ENCODE measurements at regions not wholly inside any gene's neighbourhood (a gene's known extent, or its start where the extent isn't known, plus 50 kb on each side); places are given as distances from the start of the nearest gene placed in this dataset.

GRCh38 chr1:73593364-73593763, 604.6 kb downstream of the LRRIQ3 start:
- WGBS (ENCODE audit: extremely low coverage, insufficient coverage, low lambda C conversion rate): no CpG with 5 or more reads among the region's 3 CpGs
- peak; percentile 77 for DNase-seq

GRCh38 chr1:73587080-73587479, 610.9 kb downstream of the LRRIQ3 start:
- H2BK120ac ChIP-seq (ENCODE audit: low read depth, low read length): no peak overlapping the region
- no peak for DNase-seq
- no peak overlapping the region for H4K8ac ChIP-seq (ENCODE audit: low read depth, low read length)
- no peak overlapping the region for H4K5ac ChIP-seq (ENCODE audit: low read length)
- no peak overlapping the region for H3K18ac ChIP-seq (ENCODE audit: low read length)
- no peaks in the 10 kb centered on the region for H3K79me1 ChIP-seq (ENCODE audit: low read length)
- H3K56ac ChIP-seq (ENCODE audit: low read length): no peak overlapping the region
- H3K9ac ChIP-seq (ENCODE audit: low read length): no peak overlapping the region
- no peak overlapping the region for H3K4me3 ChIP-seq (ENCODE audit: low read length)
- no peaks in the 10 kb centered on the region for H3K36me3 ChIP-seq (ENCODE audit: control insufficient read depth, insufficient read depth, low read length)
- no peaks in the 10 kb centered on the region for H3K4me1 ChIP-seq (ENCODE audit: control insufficient read depth, low read depth, low read length)
- no peak overlapping the region for H2BK5ac ChIP-seq (ENCODE audit: low read length)
- H3K4ac ChIP-seq (ENCODE audit: low read depth, low read length): no peak overlapping the region
- no peak overlapping the region for H3K23ac ChIP-seq (ENCODE audit: low read length)
- H2AK5ac ChIP-seq (ENCODE audit: low read length): no peak overlapping the region
- H3K27ac ChIP-seq (ENCODE audit: low read depth, low read length): no peak overlapping the region
- WGBS (ENCODE audit: extremely low coverage, insufficient coverage, low lambda C conversion rate): no CpG with 5 or more reads among the region's 1 CpG
- H3K79me2 ChIP-seq (ENCODE audit: control insufficient read depth, insufficient read depth, low read length): no peaks in the 10 kb centered on the region
- no peaks in the 10 kb centered on the region for H3K27me3 ChIP-seq (ENCODE audit: insufficient read depth, low read length, poor library complexity)
- H3K4me2 ChIP-seq (ENCODE audit: low read length): no peak overlapping the region
- no peak overlapping the region for H2BK15ac ChIP-seq (replicated peaks; ENCODE audit: low read depth)

More at GRCh38 chr1:73593364-73593763, 604.6 kb downstream of the LRRIQ3 start:
- Histone ChIP-seq H3K4me1 (ENCODE audit: control insufficient read depth, low read depth, low read length) (no peaks in the 10 kb centered on the region), H4K8ac (ENCODE audit: low read depth, low read length) (no peak overlapping the region), H3K9ac (ENCODE audit: low read length) (no peak overlapping the region), H3K23ac (ENCODE audit: low read length) (no peak overlapping the region), H2AK5ac (ENCODE audit: low read length) (no peak overlapping the region), H2BK15ac (replicated peaks; ENCODE audit: low read depth) (no peak overlapping the region), H4K5ac (ENCODE audit: low read length) (no peak overlapping the region), H2BK5ac (ENCODE audit: low read length) (no peak overlapping the region), H3K27me3 (ENCODE audit: insufficient read depth, low read length, poor library complexity) (no peaks in the 10 kb centered on the region), H3K79me1 (ENCODE audit: low read length) (no peaks in the 10 kb centered on the region), H3K36me3 (ENCODE audit: control insufficient read depth, insufficient read depth, low read length) (no peaks in the 10 kb centered on the region), H3K27ac (ENCODE audit: low read depth, low read length) (no peak overlapping the region), H3K79me2 (ENCODE audit: control insufficient read depth, insufficient read depth, low read length) (no peaks in the 10 kb centered on the region), H3K4me2 (ENCODE audit: low read length) (no peak overlapping the region), H3K4ac (ENCODE audit: low read depth, low read length) (no peak overlapping the region), H3K56ac (ENCODE audit: low read length) (no peak overlapping the region), H3K18ac (ENCODE audit: low read length) (no peak overlapping the region), H2BK120ac (ENCODE audit: low read depth, low read length) (no peak overlapping the region), H3K4me3 (ENCODE audit: low read length) (no peak overlapping the region)

- Histone ChIP-seq H3K79me1 (ENCODE audit: low read length) (no peaks in the 10 kb centered on the region), H2BK15ac (replicated peaks; ENCODE audit: low read depth) (no peak overlapping the region), H3K79me2 (ENCODE audit: control insufficient read depth, insufficient read depth, low read length) (no peaks in the 10 kb centered on the region), H3K4me1 (ENCODE audit: control insufficient read depth, low read depth, low read length) (no peaks in the 10 kb centered on the region), H3K36me3 (ENCODE audit: control insufficient read depth, insufficient read depth, low read length) (no peaks in the 10 kb centered on the region), H3K4me3 (ENCODE audit: low read length) (no peak overlapping the region), H3K4ac (ENCODE audit: low read depth, low read length) (no peak overlapping the region), H3K27ac (ENCODE audit: low read depth, low read length) (no peak overlapping the region), H4K8ac (ENCODE audit: low read depth, low read length) (no peak overlapping the region), H4K5ac (ENCODE audit: low read length) (no peak overlapping the region), H3K23ac (ENCODE audit: low read length) (no peak overlapping the region), H3K9ac (ENCODE audit: low read length) (no peak overlapping the region), H2BK120ac (ENCODE audit: low read depth, low read length) (no peak overlapping the region), H3K4me2 (ENCODE audit: low read length) (no peak overlapping the region), H2BK5ac (ENCODE audit: low read length) (no peak overlapping the region), H2AK5ac (ENCODE audit: low read length) (no peak overlapping the region), H3K27me3 (ENCODE audit: insufficient read depth, low read length, poor library complexity) (no peaks in the 10 kb centered on the region), H3K18ac (ENCODE audit: low read length) (no peak overlapping the region), H3K56ac (ENCODE audit: low read length) (no peak overlapping the region)
- no peak for DNase-seq
- no CpG with 5 or more reads among the region's 1 CpG for WGBS (ENCODE audit: extremely low coverage, insufficient coverage, low lambda C conversion rate)
Measured at GRCh38 chr1:73577206-73577605, 620.8 kb downstream of the LRRIQ3 start.

- no peaks in the 10 kb centered on the region for H3K4me1 ChIP-seq (ENCODE audit: control insufficient read depth, low read depth, low read length)
- no peak overlapping the region for H4K5ac ChIP-seq (ENCODE audit: low read length)
- H3K27me3 ChIP-seq (ENCODE audit: insufficient read depth, low read length, poor library complexity): no peaks in the 10 kb centered on the region
- H3K4me3 ChIP-seq (ENCODE audit: low read length): no peak overlapping the region
- no peaks in the 10 kb centered on the region for H3K36me3 ChIP-seq (ENCODE audit: control insufficient read depth, insufficient read depth, low read length)
- no peak overlapping the region for H2AK5ac ChIP-seq (ENCODE audit: low read length)
- no peak overlapping the region for H3K4me2 ChIP-seq (ENCODE audit: low read length)
- H3K23ac ChIP-seq (ENCODE audit: low read length): no peak overlapping the region
- no peak overlapping the region for H2BK5ac ChIP-seq (ENCODE audit: low read length)
- no peak overlapping the region for H3K18ac ChIP-seq (ENCODE audit: low read length)
- H3K56ac ChIP-seq (ENCODE audit: low read length): no peak overlapping the region
- no CpG with 5 or more reads among the region's 2 CpGs for WGBS (ENCODE audit: extremely low coverage, insufficient coverage, low lambda C conversion rate)
- H2BK120ac ChIP-seq (ENCODE audit: low read depth, low read length): no peak overlapping the region
- H3K27ac ChIP-seq (ENCODE audit: low read depth, low read length): no peak overlapping the region
- no peak for DNase-seq
- no peak overlapping the region for H2BK15ac ChIP-seq (replicated peaks; ENCODE audit: low read depth)
- no peak overlapping the region for H3K9ac ChIP-seq (ENCODE audit: low read length)
- no peaks in the 10 kb centered on the region for H3K79me1 ChIP-seq (ENCODE audit: low read length)
- H4K8ac ChIP-seq (ENCODE audit: low read depth, low read length): no peak overlapping the region
- H3K4ac ChIP-seq (ENCODE audit: low read depth, low read length): no peak overlapping the region
- H3K79me2 ChIP-seq (ENCODE audit: control insufficient read depth, insufficient read depth, low read length): no peaks in the 10 kb centered on the region
Measured at GRCh38 chr1:73576083-73576482, 621.9 kb downstream of the LRRIQ3 start.

GRCh38 chr1:73564294-73564693, 633.7 kb downstream of the LRRIQ3 start:
- H3K36me3 ChIP-seq (ENCODE audit: control insufficient read depth, insufficient read depth, low read length): no peaks in the 10 kb centered on the region
- H3K79me1 ChIP-seq (ENCODE audit: low read length): no peaks in the 10 kb centered on the region

GRCh38 chr1:73556270-73556669, 641.7 kb downstream of the LRRIQ3 start:
- no peak overlapping the region for H3K23ac ChIP-seq (ENCODE audit: low read length)
- no peak overlapping the region for H2BK5ac ChIP-seq (ENCODE audit: low read length)
- H4K5ac ChIP-seq (ENCODE audit: low read length): no peak overlapping the region
- no peak overlapping the region for H3K18ac ChIP-seq (ENCODE audit: low read length)
- H3K4me1 ChIP-seq (ENCODE audit: control insufficient read depth, low read depth, low read length): no peaks in the 10 kb centered on the region
- no peak overlapping the region for H3K27ac ChIP-seq (ENCODE audit: low read depth, low read length)
- no peak overlapping the region for H2BK120ac ChIP-seq (ENCODE audit: low read depth, low read length)
- H3K9ac ChIP-seq (ENCODE audit: low read length): no peak overlapping the region
- no peaks in the 10 kb centered on the region for H3K27me3 ChIP-seq (ENCODE audit: insufficient read depth, low read length, poor library complexity)
- no peak overlapping the region for H2AK5ac ChIP-seq (ENCODE audit: low read length)
- DNase-seq: no peak
- H3K56ac ChIP-seq (ENCODE audit: low read length): no peak overlapping the region
- H3K4me2 ChIP-seq (ENCODE audit: low read length): no peak overlapping the region
- no peak overlapping the region for H3K4me3 ChIP-seq (ENCODE audit: low read length)
- H3K79me2 ChIP-seq (ENCODE audit: control insufficient read depth, insufficient read depth, low read length): no peaks in the 10 kb centered on the region
- no peak overlapping the region for H2BK15ac ChIP-seq (replicated peaks; ENCODE audit: low read depth)
- no peak overlapping the region for H3K4ac ChIP-seq (ENCODE audit: low read depth, low read length)
- H4K8ac ChIP-seq (ENCODE audit: low read depth, low read length): no peak overlapping the region
- no peaks in the 10 kb centered on the region for H3K36me3 ChIP-seq (ENCODE audit: control insufficient read depth, insufficient read depth, low read length)
- H3K79me1 ChIP-seq (ENCODE audit: low read length): no peaks in the 10 kb centered on the region

More at GRCh38 chr1:73564294-73564693, 633.7 kb downstream of the LRRIQ3 start:
- H2BK15ac ChIP-seq (replicated peaks; ENCODE audit: low read depth): no peak overlapping the region
- no CpG with 5 or more reads among the region's 4 CpGs for WGBS (ENCODE audit: extremely low coverage, insufficient coverage, low lambda C conversion rate)
- H3K4me1 ChIP-seq (ENCODE audit: control insufficient read depth, low read depth, low read length): no peaks in the 10 kb centered on the region
- no peaks in the 10 kb centered on the region for H3K27me3 ChIP-seq (ENCODE audit: insufficient read depth, low read length, poor library complexity)
- H3K79me2 ChIP-seq (ENCODE audit: control insufficient read depth, insufficient read depth, low read length): no peaks in the 10 kb centered on the region
- H3K56ac ChIP-seq (ENCODE audit: low read length): no peak overlapping the region
- DNase-seq: peak; percentile 69
- H3K4ac ChIP-seq (ENCODE audit: low read depth, low read length): no peak overlapping the region
- no peak overlapping the region for H3K9ac ChIP-seq (ENCODE audit: low read length)
- no peak overlapping the region for H3K18ac ChIP-seq (ENCODE audit: low read length)
- no peak overlapping the region for H2BK120ac ChIP-seq (ENCODE audit: low read depth, low read length)
- no peak overlapping the region for H2AK5ac ChIP-seq (ENCODE audit: low read length)
- no peak overlapping the region for H3K23ac ChIP-seq (ENCODE audit: low read length)
- no peak overlapping the region for H2BK5ac ChIP-seq (ENCODE audit: low read length)
- H4K8ac ChIP-seq (ENCODE audit: low read depth, low read length): no peak overlapping the region
- no peak overlapping the region for H3K4me2 ChIP-seq (ENCODE audit: low read length)
- H4K5ac ChIP-seq (ENCODE audit: low read length): no peak overlapping the region
- no peak overlapping the region for H3K4me3 ChIP-seq (ENCODE audit: low read length)
- H3K27ac ChIP-seq (ENCODE audit: low read depth, low read length): no peak overlapping the region

Data from mesendoderm (in vitro differentiated cells).